ENCODE measurements at regions not wholly inside any gene's neighbourhood (a gene's known extent, or its start where the extent isn't known, plus 50 kb on each side); places are given as distances from the start of the nearest gene placed in this dataset.

DNA sequence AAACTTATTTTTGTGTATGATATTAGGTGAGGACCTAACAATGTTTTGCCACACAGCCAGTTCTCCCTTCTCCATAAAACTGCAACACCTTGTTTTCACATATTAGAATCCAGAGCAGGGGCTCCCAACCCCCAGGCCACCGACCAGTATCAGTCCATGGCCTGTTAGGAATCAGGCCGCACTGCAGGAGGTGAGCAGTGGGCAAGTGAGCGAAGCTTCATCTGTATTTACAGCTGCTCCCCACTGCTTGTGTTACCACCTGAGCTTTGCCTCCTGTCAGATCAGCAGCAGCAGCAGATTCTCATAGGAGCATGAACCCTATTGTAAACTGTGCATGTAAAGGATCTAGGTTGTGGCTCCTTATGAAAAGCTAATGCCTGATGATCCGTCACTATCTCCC lies 185.9 kb upstream of the NSMCE3 start:
- 90 to 98% methylated on average over 4 of the region's 4 CpGs for WGBS, 2 donors

GRCh38 chr15:29455055-29455454 lies 185.4 kb upstream of the NSMCE3 start:
- Histone ChIP-seq H3K36me3 (no peaks in the 10 kb centered on the region), H3K4me3 (no peak overlapping the region), H3K9me3 (no peaks in the 10 kb centered on the region), H3K27me3 (no peaks in the 10 kb centered on the region), H3K27ac (no peak overlapping the region), H3K4me1 (peaks cover 6 to 33% (median 23%) of the 10 kb centered on the region in 4 donors)
- DNase-seq (no peak), ATAC-seq (ENCODE audit: low FRiP score in 2 of 2) (no peak)
- WGBS, 2 donors = 87 to 100% methylated on average over 1 to 3 of the region's 3 CpGs
- TF ChIP-seq POLR2A (IDR thresholded peaks at IDR 0.05) (no peak), EP300 (IDR thresholded peaks at IDR 0.05) (no peak), POLR2AphosphoS5 (IDR thresholded peaks at IDR 0.05) (no peak)
- TF ChIP-seq, protein P1, sequence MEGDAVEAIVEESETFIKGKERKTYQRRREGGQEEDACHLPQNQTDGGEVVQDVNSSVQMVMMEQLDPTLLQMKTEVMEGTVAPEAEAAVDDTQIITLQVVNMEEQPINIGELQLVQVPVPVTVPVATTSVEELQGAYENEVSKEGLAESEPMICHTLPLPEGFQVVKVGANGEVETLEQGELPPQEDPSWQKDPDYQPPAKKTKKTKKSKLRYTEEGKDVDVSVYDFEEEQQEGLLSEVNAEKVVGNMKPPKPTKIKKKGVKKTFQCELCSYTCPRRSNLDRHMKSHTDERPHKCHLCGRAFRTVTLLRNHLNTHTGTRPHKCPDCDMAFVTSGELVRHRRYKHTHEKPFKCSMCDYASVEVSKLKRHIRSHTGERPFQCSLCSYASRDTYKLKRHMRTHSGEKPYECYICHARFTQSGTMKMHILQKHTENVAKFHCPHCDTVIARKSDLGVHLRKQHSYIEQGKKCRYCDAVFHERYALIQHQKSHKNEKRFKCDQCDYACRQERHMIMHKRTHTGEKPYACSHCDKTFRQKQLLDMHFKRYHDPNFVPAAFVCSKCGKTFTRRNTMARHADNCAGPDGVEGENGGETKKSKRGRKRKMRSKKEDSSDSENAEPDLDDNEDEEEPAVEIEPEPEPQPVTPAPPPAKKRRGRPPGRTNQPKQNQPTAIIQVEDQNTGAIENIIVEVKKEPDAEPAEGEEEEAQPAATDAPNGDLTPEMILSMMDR (IDR thresholded peaks at IDR 0.05) = no peak

More for the DNA sequence above, 185.9 kb upstream of the NSMCE3 start:
- H3K27ac ChIP-seq = no peak overlapping the region
- no peak for DNase-seq
- no peak for ATAC-seq (ENCODE audit: low FRiP score in 2 of 2)
- H3K4me1 ChIP-seq = peaks cover 6 to 33% (median 23%) of the 10 kb centered on the region in 4 donors
- H3K4me3 ChIP-seq = no peak overlapping the region
- H3K36me3 ChIP-seq = no peaks in the 10 kb centered on the region
- H3K9me3 ChIP-seq = no peaks in the 10 kb centered on the region
- TF ChIP-seq POLR2A (IDR thresholded peaks at IDR 0.05) = no peak
- no peak for TF ChIP-seq POLR2AphosphoS5 (IDR thresholded peaks at IDR 0.05)
- TF ChIP-seq, protein P1 (IDR thresholded peaks at IDR 0.05) = no peak
- TF ChIP-seq EP300 (IDR thresholded peaks at IDR 0.05) = no peak
- H3K27me3 ChIP-seq = no peaks in the 10 kb centered on the region

DNA sequence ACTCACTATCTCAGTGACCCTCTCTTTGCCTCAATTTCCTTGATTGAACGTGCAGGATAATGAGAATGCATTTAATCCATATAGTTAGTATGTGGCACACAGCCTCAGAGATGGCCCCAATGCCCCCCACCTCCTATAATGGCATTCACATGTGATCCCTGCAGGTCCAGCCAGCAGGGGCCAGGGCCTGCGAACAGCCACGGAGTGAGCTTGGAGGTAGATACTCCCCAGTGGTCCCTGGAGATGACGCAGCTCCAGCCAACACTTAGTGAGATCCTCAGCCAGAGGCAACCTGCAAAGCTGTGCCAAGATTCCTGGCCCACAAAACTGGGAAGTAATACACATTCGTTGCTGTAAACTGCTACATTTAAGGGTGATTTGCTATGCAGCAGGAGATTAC lies 184.9 kb upstream of the NSMCE3 start:
- Histone ChIP-seq H3K27me3 (no peaks in the 10 kb centered on the region), H3K27ac (peak overlapping the region in 1 of 4 donors; percentile 2), H3K36me3 (no peaks in the 10 kb centered on the region), H3K9me3 (no peaks in the 10 kb centered on the region), H3K4me3 (no peak overlapping the region), H3K4me1 (peaks cover 6 to 33% (median 23%) of the 10 kb centered on the region in 4 donors)
- no peak for ATAC-seq (ENCODE audit: low FRiP score in 2 of 2)
- 83 to 87% methylated on average over 1 to 5 of the region's 5 CpGs for WGBS, 2 donors
- TF ChIP-seq POLR2A (IDR thresholded peaks at IDR 0.05) (no peak), POLR2AphosphoS5 (IDR thresholded peaks at IDR 0.05) (no peak), EP300 (IDR thresholded peaks at IDR 0.05) (no peak)
- TF ChIP-seq, protein P1 (IDR thresholded peaks at IDR 0.05) = no peak
- no peak for DNase-seq

GRCh38 chr15:29452881-29453731 lies 183.5 kb upstream of the NSMCE3 start:
- Histone ChIP-seq H3K27me3 (no peaks in the 10 kb centered on the region), H3K4me1 (peaks cover 4 to 24% (median 17%) of the 10 kb centered on the region in 4 donors), H3K36me3 (no peaks in the 10 kb centered on the region), H3K27ac (peak overlapping the region in 3 of 4 donors; percentile 12 to 55 (median 20)), H3K4me3 (no peak overlapping the region), H3K9me3 (no peaks in the 10 kb centered on the region)
- WGBS, 2 donors = 20 to 31% methylated on average over 16 of the region's 16 CpGs
- ATAC-seq (ENCODE audit: low FRiP score in 2 of 2) = no peak
- TF ChIP-seq EP300 (IDR thresholded peaks at IDR 0.05) = no peak
- no peak for TF ChIP-seq POLR2AphosphoS5 (IDR thresholded peaks at IDR 0.05)
- TF ChIP-seq, protein P1 (IDR thresholded peaks at IDR 0.05) = no peak
- no peak for TF ChIP-seq POLR2A (IDR thresholded peaks at IDR 0.05)
- no peak for DNase-seq

Data from upper lobe of left lung (tissue), 6 donors.